Fibroblast of gingiva (primary cell): ENCODE measurements at regions not wholly inside any gene's neighbourhood (a gene's known extent, or its start where the extent isn't known, plus 50 kb on each side); places are given as distances from the start of the nearest gene placed in this dataset.

Experiments
- DNase-seq: peaks from one replicate; pipeline ENCODE4 v3.0.0-alpha.2; 2011; ENCODE audit warnings: low read depth

- DNase-seq, result peak; percentile 63
Observed at GRCh38 chr7:47690902-47691558, 109.1 kb upstream of the TNS3 start.

GRCh38 chr7:47689558-47689957 is 107.6 kb upstream of the TNS3 start:
- no peak for DNase-seq

- no peak for DNase-seq
Observed at GRCh38 chr7:47688311-47689100, 106.6 kb upstream of the TNS3 start.

- no peak for DNase-seq
Observed at GRCh38 chr7:47685712-47686376, 103.9 kb upstream of the TNS3 start.

- DNase-seq, result no peak
Observed at GRCh38 chr7:47685151-47685550, 103.2 kb upstream of the TNS3 start.

- no peak for DNase-seq
Observed at GRCh38 chr7:47684728-47685127, 102.8 kb upstream of the TNS3 start.

GRCh38 chr7:47683485-47683898 is 101.6 kb upstream of the TNS3 start:
- DNase-seq, result no peak

GRCh38 chr7:47682874-47683273 is 101.0 kb upstream of the TNS3 start:
- DNase-seq, result no peak

- DNase-seq, result no peak
Observed at GRCh38 chr7:47681249-47681810, 99.4 kb upstream of the TNS3 start.

GRCh38 chr7:47678641-47679380 is 96.9 kb upstream of the TNS3 start:
- no peak for DNase-seq

GRCh38 chr7:47677664-47678063 is 95.8 kb upstream of the TNS3 start:
- peak; percentile 64 for DNase-seq

- no peak for DNase-seq
Observed at GRCh38 chr7:47677093-47677492, 95.2 kb upstream of the TNS3 start.

- no peak for DNase-seq
Observed at GRCh38 chr7:47672977-47673381, 91.1 kb upstream of the TNS3 start.

GRCh38 chr7:47672271-47672791 is 90.4 kb upstream of the TNS3 start:
- no peak for DNase-seq

- no peak for DNase-seq
Observed at GRCh38 chr7:47671358-47671757, 89.4 kb upstream of the TNS3 start.

- DNase-seq, result no peak
Observed at GRCh38 chr7:47670729-47671128, 88.8 kb upstream of the TNS3 start.

- peak; percentile 25 for DNase-seq
Observed at GRCh38 chr7:47669901-47670384, 88.0 kb upstream of the TNS3 start.

- peak; percentile 91 for DNase-seq
Observed at GRCh38 chr7:47669178-47669891, 87.4 kb upstream of the TNS3 start.

- DNase-seq, result peak; percentile 53
Observed at GRCh38 chr7:47666164-47666862, 84.4 kb upstream of the TNS3 start.

GRCh38 chr7:47664650-47665195 is 82.8 kb upstream of the TNS3 start:
- no peak for DNase-seq
